GM21528 (cell line): ENCODE measurements at regions not wholly inside any gene's neighbourhood (a gene's known extent, or its start where the extent isn't known, plus 50 kb on each side); places are given as distances from the start of the nearest gene placed in this dataset.
"Not testable (repeated sequence)": the region's sequence is repeated elsewhere in the genome, so short reads cannot be mapped to it uniquely, and the experiment has no call there.

Experiments used
- ATAC-seq: cut with Tn5 transposase; IDR thresholded peaks from one replicate; pipeline ENCODE4 v1.9.1; 2021; ENCODE audit warnings: mild to moderate bottlenecking, moderate library complexity; ENCODE audit not compliant: unreplicated experiment, low FRiP score

DNA sequence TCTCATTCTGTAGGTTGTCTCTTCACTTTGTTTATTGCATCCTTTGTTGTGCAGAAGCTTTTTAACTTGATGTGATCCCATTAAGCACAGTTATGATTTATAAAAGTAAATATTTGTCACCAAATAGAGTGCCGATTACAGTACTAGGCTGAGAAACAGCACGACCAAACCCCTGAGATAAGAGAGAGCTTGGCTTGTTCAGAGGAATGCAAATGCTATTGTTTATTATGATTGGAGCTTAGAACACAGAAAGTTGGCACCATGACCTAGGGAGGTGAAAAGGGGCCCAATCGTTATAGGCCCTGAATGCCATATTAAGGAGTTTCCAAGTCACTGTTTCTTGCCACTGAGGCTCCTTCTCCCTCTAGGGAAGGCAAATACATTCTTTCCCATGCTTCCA, 214.9 kb downstream of the KITLG start:
- no peak for ATAC-seq

DNA sequence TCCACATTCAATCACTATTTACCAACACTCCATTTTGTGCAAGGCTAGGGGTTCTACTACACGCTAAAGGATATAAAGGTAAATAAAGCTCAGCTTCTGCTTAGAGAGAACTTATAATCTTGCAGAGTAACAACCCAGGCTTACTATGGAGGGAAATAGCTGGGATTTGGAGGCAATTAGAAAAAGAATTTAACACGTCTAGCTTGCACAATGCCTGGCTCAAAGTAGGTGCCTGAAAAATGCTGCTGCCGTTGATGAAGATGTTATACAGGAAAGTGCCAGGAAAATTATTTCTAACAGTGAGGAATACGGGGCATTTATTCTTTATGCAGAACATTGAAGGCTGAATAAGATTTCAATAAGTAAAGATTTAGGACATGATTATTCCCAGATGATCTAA, 214.2 kb downstream of the KITLG start:
- no peak for ATAC-seq

DNA sequence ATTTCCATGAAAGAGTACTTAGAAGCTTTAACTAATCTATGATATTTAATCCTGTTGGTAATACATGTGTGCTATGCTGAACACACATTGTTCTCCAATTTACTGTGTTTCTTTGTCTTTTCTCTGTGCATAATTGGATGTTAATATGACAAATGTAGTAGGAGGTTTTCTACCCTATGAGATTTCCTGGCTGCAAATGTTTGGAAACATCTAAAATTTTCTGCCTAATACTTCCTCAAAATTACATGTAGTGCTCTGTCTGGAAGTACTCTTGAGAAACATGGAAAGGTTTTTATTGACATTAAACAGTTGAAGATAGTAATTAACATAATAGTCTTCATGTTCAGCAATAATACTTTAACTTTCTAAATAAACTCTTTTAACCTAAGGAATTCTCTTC, 213.0 kb downstream of the KITLG start:
- no peak for ATAC-seq

DNA sequence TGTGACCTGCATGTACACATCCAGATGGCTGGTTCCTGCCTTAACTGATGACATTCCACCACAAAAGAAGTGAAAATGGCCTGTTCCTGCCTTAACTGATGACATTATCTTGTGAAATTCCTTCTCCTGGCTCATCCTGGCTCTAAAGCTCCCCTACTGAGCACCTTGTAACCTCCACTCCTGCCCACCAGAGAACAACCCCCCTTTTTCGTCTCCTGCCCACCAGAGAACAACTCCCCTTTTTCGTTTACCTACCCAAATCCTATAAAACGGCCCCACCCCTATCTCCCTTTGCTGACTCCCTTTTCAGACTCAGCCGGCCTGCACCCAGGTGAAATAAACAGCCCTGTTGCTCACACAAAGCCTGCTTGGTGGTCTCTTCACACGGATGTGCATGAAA, 212.2 kb downstream of the KITLG start:
- not testable (repeated sequence) for ATAC-seq

DNA sequence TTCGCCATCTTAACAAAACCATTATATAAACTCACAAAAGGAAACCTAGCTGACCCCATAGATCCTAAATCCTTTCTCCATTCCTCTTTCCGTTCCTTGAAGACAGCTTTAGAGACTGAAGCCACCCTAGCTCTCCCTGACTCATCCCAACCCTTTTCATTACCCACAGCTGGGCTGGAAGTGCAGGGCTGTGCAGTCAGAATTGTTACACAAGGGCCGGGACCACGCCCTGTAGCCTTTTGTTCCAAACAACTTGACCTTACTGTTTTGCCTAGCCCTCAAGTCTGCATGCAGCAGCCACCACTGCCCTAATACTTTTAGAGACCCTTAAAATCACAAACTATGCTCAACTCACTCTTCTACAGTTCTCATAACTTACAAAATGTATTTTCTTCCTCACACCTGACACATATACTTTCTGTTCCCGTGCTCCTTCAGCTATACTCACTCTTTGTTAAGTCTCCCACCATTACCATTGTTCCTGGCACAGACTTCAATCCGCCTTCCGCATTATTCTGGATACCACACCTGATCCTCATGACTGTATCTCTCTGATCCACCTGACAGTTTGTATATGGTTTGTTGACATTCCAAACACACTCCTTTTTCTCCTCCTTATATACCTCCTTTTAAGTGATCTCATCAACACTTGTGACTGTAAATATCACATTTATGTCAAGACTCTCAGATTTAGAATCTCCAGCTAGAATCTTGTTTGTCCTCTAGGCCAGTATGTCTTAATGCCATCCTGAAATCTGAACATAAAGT, 208.7 kb downstream of the KITLG start:
- ATAC-seq: no peak

DNA sequence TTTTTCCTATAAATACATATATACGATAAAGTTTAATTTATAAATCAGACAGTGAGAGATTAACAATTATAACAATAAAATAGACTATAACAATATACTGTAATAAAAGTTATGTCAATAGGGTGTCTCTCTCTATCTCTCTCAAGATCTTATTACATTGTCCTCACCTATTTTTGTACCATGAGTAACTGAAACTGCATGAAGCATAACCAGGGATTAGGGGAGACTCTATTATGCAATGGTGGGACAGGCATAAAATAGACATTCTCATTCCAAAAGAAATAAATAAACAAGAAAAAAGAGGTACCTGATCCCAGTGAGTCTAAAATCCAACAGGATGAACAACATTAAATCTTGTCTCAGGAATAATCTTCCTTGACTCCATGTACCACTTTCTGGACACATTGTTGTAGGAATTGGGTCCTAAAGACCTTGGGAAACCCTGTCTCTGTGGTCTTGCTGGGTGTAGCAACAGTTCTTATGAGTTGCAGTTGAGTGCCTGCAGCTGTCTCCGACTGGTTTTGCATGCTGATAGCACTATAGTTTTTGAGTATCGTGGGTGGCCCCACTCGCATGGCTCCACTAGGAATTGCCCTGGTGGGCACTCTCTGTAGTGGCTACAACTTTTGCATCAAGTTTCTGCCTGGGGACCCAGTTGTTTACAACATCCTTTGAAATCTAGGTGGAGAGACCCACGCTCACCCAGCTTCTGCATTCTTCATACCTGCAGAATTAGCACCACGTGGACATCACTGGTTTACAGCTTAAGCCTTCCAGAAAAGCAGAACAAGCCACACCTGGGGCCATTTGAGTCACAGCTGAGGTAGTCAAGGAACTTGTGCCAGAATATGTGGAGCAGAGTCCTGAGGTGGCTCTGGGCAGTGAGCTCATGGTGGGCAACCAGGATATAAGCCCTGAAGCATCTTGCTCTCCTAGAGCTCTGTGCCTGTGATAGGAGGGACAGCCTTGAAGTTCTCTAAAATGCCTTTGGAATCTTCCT, 204.7 kb downstream of the KITLG start:
- no peak for ATAC-seq

DNA sequence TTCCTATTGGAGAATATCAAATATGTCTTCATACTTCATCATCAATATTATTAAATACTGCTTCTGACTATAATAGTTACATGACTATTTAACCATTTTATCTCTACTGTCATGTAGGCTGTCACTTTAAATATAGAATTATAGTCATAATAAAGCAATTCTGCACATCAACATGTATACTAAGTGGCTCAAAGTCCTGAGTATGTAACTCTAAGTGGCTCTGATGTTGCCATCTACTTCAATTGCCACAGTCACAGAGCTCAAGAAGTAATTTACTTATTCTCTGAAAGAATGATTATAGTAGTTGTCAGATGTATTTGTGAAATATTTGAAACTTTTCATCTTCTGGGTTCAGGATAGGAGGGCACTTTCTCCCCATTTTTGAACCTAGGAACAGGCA, 202.3 kb downstream of the KITLG start:
- ATAC-seq: no peak

DNA sequence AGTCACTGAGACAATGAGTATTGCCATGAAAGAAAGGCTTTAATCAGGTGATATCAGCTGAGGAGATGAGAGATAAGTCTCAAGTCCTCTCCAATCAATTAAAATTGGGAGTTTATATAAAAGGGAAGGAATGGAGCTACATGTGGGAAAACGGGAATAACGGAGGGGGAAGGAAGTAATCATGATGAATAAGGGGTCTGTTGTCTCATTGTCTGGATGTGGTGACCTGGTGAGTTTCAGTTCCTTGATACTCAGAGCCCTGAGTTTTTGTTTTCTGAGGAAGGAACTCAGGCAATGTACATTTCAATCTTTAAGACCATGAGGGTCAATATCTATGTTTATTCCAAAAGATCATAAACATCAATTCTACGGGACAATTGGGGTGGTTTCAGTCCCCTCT, 198.8 kb downstream of the KITLG start:
- no peak for ATAC-seq

DNA sequence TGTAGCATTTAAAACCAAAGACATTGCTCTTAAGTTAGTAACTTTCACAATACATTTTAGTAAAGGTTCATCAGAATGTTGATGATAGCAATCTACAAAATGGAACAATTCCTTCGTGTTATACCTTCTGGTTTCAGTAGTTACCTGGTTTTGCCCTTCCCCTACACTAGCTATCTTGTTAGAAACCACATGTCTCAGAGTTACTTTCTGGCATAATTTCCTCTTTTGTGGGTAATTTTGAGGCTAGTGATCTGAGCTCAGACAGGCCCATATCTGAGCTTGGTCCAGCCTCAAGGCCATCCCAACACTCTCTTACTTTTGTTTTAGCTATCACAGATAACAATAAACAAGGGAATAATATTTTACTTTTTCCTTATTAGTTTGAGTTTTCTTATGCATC, 196.9 kb downstream of the KITLG start:
- ATAC-seq: no peak

DNA sequence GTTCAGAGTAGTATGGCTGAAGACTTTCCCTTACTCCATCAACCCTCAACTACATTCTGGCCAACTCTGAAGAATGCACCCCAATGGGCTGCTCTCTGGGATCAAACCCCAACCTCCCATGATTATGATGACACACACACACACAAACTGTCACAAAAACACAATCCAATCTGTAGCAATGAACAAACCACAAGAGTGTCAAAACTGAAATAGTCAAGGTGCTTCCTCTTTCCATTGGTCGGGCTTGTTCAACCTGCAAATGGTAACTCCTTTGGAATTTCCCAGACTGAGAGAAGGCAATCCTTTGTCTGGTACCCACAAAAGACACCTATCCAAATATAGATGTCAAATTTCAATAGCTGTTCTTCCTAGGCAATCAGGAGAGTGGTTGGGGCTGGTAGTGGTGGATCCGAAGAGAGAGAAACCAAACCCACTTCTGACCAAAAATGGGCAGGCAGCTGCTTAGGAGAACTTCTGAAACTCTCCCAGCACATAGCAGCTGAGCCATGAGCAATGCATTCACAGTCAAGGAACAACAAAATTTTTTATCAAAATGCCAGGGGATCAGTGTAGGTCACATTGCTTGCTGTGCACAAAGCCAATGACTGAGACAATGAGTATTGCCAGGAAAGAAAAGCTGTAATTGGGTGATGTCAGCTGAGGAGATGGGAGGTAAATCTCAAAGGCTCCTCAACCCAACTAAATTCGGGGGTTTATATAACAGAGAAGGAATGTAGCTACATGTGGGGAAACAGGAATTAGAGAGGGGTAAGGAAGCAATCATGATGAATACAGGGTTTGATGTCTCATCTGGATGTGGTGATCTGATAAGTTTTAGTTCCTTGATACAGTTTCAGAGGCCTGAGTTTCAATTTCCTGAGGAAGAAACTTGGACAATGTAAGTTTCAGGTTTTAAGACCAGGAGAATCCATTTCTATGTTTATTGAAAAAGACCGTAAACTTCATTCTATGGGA, 191.4 kb downstream of the KITLG start:
- peak; percentile 55 for ATAC-seq

DNA sequence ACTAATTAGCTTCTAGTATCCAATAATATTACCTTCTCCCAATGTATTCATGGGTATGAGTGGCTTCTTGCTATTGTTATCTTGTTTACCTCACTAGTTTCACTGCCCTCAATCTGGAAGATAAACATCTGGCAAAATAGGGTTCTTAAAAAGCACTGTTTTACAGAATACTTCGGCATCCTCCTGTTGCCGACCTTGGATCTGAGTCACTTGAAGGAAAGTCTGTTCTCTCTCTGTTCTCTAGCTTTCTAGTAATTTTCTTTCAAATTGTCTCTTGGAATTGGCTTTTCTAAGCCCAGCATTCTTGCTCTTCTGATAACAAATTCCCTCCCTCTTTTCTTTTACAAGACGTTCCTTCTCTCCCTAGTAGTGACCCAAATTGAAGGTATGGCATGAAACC, 189.5 kb downstream of the KITLG start:
- no peak for ATAC-seq

DNA sequence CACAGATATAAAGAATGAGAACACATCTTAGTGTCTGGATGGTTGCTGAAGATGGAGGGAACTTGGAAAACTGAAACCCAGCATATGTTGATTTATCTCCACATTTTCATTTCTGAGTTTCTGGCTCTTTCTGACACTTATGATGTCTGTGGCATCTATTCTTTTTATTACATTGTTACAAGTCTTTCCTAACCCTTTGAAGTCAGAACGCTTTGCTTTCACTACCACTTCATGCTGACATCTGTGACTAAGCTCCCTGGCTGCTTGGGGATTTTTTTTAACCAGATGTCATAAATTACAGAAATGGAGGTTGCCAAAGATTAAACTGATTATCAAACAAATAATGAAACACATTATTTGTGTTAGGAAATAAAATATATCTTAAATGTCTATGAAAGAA, 188.7 kb downstream of the KITLG start:
- no peak for ATAC-seq

DNA sequence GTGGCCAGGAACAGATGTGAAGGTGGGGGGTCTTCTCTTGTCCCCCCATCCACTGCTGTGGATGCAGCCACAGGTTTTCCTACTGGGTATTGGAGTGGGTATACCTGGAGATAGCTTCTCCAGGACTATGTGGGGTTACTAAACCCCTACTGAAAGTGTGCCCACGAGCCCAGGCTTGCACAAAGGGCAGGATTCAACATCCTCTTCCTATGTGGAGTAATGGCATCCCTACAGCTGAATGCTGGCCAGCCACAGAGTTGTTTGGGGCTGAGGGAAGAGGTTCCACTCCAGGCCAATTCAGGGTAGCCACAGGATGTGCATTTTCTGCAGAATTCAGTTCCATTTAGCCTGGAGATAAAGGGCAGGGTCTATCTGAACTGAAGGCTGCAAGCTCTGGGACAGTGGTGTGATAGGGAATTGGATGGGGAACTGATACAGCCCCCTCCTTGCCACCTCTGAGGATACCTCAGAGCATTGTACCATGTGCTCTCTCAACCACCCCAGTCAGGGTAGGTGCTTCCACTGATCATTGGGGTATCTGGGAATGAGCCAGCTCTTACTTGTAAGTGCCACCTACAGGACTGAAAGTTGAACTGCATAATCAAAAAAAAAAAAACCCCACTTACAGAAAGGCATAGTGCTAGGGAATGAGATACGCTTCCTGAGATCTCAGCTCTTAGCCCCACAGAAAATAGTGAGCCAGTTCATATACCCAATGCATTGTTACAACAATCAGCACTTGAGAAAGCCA, 187.1 kb downstream of the KITLG start:
- peak; percentile 51 for ATAC-seq

DNA sequence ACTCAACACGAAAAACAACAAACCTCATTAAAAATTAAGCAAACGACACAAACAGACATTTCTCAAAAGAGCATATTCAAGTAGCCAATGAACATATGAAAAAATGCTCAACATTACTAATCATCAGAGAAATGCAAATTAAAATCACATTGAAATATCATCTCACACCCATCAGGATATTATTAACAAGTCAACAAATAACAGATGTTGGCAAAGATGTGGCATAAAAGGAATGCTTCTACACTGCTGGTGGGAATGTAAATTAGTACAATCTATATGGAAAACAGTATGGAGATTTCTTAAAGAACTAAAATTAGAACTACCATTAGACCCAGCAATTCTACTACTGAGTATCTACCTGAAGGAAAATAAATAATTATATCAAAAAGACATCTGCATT, 182.2 kb downstream of the KITLG start:
- no peak for ATAC-seq

DNA sequence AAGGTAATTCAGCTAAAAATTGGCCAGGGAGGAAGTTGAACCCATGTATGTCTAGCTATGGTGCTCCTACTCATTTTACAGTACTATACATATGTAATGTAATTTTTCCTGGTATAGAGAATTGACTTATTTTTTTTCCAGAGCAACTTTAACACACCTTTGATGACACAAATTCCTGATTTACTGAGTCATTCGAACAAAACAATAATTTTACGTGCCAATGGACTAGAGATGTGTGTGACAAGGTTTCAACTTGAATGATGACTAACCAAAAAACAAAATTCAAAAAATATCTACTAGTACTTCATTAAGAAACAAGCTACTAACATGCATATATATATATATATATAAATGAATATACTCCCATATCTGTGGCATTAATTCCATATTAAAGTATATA, 180.5 kb downstream of the KITLG start:
- no peak for ATAC-seq

DNA sequence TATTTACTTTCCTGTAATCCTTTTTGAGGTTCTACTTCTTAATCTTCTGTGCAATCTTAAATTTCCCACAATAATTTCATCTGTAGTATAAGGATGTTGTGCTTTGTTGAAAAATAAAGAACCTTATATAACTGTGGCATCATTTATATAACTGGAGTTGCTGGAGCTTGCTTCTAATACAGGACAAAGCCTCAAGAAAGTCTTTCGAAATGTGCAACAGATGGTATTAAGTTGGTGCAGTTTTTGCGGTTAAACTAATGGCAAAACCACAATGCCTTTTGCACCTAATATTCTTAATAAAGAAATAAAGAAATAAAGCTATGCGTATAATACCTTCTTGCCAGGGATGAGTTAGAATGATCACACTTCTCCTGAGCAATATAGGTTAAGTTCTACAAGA, 180.0 kb downstream of the KITLG start:
- no peak for ATAC-seq

DNA sequence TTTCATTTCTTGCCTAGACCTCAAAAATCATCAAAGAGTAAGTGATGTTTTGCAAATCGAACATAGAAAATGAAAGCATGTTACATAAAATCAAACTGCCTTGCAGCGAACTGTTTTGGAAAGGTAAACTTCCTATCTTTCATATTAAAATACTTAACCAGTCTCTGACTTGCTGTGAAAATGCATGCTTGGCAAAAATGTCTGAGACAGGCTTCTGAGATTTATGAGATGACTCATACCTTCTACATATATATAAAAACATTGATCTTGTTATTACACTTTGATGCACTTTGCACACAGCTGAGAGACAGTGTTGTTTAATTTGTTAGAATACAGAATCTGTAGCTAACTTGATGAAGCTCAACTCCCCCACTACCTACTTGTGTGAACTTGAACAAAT, 179.1 kb downstream of the KITLG start:
- no peak for ATAC-seq

DNA sequence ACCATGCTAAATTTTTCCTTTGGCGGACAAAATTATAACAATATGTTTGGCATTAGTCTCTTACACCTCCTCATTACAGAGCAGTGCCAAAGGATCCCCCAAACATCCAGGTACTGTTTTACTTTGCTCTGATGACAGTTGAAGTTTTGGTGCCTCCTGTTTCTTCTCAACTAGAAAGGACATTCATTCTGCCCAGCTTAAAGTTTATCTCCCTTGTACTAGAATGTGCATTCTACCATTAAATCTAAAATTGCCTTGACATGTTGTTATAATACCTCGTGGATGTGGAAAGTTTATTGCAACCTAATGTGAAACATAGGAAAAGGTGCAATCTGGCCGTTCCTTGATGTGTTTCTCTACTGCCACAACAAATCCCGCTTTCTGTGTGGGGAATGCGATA, 173.4 kb downstream of the KITLG start:
- no peak for ATAC-seq

DNA sequence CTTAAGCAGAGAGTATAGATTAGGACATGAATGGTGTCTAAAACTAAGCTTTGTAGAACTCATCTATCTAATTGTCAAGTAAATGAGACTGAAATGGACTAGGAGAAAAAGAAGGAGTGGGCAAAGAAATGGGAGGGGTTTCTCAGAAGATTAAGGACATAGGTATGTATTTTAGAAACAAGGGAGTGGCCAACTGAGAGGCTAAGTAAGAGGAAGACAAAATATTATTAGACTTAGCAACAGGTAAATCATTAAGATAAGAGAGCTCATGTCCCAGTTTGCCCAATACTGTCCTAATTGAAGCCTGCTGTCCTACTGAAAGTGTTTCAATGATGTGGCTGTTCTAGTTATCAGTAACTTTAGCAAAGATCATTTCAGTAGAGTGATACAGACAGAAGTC, 171.4 kb downstream of the KITLG start:
- no peak for ATAC-seq

DNA sequence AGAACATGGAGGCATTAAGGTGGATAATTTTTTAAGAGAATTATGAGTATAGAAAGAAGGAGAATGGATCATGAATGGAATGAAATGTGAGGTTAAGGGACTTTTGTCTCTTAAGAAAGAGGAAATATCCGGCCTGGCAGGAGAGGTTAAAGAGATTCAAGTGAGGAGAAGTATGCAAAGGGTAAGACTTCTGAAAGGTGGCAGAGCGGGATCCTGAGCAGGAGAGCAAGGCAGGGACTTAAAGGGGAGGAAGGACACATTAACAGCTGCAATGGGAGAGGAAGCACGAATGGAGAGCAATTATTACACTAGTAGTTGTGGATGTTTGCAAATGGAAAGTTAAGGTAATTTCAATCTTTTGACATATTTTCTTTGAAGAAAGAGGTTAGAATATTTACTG, 171.0 kb downstream of the KITLG start:
- no peak for ATAC-seq
